Suppressor macrophage treated with lipopolysaccharide for 1 hour (primary cell): ENCODE measurements at regions not wholly inside any gene's neighbourhood (a gene's known extent, or its start where the extent isn't known, plus 50 kb on each side); places are given as distances from the start of the nearest gene placed in this dataset.

Experiments used
- DNase-seq, 3 donors: peaks; one replicate each; pipeline ENCODE4 v3.0.0-alpha.2; 2020 to 2022

DNA sequence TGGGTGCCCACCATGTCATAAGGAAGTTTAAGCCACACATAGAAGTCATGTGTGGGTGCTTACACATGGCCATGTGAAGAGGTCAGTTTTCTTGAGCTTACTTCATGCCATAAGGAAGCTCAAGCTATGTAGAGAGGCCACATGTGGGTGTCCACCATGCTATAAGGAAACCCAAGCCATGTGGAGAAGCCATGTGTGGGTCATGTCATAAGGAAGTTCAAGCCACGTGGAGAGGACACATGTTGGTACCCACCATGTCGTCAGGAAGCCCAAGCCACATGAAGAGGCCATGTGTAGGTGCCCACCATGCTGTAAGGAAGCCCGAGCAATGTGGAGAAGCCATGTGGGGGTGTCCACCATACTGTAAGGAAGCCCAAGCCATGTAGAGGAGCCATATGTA is 1089.2 kb upstream of the AUTS2 start:
- no peak for DNase-seq

DNA sequence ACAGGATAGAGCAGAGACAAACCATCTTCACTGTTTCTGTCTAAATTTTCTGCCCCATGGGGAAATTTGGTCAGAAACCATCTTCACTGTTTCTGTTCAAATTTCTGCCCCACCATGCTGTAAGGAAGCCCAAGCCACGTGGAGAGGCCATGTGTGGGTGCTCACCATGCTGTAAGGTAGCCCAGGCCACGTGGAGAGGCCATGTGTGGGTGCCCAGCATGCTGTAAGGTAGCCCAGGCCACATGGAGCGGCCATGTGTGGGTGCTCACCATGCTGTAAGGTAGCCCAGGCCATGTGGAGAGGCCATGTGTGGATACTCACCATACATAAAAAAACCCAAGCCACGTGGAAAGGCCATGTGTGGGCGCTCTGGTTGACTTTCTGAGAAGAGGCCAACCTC is 1088.7 kb upstream of the AUTS2 start:
- DNase-seq, result no peak

DNA sequence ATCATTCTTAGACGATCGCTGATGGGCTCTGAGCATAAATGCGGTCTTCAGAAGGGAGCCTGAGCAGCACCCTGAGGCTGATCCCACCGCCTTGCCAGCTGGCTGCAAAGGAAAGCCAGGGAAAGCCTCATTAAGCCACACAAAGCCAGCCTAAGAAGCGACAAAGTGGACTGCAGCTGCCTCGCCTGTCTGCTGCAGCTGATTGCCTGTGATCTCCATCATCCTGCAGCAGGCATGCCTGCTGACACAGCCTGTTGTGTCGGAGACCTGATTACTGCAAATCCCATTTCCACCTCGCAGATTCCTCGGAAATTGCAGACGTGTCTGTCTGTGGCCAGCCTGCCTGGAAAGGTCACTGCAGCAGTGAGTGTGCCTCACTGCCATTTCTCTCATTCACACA is 1087.0 kb upstream of the AUTS2 start:
- DNase-seq, result no peak

DNA sequence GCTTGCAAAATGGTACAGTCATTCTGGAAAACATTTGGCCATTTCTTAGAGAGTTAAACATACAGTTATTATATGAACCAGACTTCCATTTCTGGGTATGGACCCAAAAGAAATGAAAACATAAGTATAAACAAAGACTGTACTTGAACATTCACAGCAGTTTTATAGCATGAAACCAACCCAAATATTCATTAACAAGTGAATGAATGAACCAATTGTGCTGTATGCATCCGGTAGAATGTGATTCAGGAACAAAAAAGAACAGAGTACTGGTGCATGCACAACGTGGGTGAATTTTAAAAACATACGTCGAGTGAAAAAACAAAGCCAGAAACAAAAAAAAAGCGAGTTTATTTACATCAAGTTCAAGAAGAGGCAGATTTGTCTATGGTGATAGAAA is 1085.8 kb upstream of the AUTS2 start:
- no peak for DNase-seq

DNA sequence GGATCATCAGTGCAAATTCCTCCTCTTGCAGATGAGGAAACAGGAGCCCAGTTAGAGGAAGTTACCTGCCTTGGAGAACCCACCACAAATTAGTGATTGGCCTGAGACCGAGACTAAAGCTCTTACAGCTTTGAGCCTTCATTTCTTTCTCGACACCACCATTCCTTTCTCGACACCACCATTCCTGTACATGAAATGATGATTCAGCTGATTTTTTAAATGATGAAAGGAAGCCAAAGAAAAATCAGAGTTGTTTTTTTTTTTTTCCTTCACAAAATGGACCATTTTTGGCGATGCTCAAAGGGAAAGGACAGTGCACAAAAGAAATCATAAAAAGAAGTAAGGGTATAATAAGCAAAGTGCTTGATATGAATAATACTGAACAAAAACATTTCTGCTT is 1080.2 kb upstream of the AUTS2 start:
- no peak for DNase-seq

DNA sequence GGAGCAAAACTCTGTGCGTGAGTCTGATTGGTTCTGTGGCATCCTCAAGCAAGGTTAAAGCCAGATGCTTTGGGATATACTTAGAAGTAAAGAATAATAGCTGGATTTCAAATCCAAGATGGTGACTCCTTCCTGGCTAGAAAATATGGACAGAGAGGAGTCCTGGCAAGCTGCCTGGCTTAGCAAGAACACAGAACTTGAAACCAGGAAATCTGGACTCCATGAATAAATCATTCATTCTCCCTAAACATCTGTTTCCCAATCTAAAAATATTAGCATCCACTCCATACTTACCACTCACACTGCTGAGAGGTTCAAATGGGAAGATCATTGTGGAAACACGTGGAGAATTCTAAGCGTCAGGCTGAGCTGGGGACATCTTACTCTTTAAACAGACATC is 1074.1 kb upstream of the AUTS2 start:
- no peak for DNase-seq

DNA sequence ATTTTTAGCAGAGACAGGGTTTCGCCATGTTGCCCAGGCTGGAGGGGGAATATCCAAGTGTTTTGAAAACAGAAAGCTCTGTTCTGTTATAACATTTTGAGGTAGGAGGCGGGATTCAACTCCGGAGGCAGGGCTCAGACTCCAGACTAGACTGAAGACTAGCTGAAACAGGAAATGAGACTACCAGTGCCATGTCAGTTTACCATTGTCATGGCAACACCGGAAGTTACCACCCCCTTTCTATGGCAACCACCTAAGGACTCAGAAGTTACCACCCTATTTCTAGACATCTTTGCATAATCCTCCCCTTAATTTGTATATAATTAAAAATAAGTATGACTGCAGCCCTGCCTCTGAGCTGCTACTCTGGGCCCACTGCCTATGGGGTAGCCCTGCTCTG is 1069.1 kb upstream of the AUTS2 start:
- no peak for DNase-seq

DNA sequence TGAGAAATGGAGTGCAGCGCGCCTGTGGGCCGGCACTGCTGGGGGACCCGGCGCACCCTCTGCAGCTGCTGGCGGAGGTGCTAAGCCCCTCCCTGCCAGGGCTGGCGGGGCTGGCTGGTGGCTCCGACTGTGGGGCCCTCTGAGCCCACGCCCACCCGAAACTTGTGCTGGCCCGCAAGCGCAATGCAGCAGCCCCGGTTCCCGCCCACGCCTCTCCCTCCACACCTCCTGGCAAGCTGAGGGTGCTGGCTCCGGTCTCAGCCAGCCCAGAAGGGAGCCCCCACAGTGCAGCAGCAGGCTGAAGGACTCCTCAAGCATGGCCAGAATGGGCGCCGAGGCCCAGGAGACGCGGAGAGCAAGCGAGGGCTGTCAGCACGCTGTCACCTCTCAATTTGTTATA is 1063.0 kb upstream of the AUTS2 start:
- no peak for DNase-seq

DNA sequence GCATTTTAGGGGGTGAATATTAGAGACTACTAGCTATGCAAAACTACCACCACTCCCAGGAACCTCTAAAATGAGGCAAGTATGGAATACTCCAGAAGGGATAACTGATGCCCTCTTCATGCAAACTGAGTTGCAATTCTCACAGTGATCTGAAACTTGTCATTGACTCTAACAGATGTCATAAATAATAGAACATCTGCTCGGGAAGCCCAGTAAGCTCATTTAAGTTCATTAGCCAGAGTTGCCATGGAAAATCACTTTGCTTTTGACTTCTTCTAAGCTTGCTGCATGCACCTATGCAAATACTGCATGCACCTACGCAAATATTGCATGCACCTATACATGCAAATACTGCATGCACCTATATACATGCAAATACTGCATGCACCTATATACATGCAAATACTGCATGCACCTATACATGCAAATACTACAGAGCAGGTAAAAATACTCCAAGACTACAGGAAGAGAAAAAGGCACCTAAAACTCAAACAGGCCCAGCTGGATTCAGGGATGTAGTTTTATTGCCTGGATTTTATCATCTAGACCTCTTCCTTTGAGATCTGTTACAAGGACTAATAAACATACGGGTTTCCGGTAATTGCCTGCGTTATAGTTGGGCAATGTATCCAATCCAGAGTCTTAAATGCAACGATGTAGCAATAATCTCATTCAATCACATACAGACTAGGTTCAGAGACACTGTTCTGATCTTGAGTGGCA is 1061.1 kb upstream of the AUTS2 start:
- DNase-seq, result no peak

DNA sequence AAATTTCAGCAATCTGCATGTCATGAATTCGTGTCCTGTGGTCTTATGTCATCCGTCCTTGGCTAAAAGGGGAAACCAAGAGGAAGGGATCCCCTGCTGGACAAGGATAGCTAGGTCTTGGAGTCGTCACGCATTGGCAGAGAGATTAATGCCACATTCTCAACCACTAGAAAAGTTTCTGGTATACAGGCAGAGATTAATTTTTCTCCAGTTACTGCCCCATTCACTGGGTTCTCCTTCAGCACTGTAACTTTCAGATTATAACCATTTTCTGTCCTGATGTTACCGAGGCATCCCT is 1060.6 kb upstream of the AUTS2 start:
- no peak for DNase-seq

DNA sequence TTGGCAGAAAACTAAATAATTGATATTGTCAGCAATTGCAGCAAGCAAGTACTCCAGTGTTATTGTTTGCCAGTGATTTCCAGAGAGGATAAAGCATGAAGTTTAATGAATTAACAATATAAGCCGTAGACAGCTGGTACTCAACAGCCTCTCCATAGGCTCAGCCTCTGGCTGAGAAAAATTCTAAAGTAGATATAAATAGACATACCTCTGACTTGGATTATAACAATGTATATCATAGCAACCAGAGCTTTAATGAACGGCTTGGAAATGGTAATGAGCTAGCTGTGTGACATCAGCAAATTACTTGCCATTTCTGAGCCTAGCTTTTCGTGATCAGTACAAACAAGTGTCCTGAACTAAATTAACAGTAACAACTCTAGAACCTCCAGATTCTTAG is 1055.4 kb upstream of the AUTS2 start:
- no peak for DNase-seq

DNA sequence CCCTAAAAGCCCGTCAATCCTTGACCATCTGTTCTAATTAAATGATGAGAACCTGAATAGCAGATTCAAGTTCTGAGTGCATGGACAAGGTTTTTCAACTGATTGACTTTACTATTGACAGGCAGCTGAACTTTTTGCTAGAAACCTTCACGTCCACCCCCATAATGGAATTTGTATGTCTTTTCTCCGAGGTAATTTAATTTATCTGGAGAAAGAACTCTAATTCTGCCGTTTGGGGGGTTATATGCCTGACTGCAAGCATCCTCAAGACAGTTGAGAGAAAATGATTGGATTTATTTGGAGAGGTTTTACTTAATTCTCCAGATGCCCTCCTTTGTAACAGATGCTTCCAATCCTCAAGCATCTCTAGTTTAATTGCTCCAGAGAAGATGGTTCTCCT is 1053.4 kb upstream of the AUTS2 start:
- DNase-seq, result no peak

DNA sequence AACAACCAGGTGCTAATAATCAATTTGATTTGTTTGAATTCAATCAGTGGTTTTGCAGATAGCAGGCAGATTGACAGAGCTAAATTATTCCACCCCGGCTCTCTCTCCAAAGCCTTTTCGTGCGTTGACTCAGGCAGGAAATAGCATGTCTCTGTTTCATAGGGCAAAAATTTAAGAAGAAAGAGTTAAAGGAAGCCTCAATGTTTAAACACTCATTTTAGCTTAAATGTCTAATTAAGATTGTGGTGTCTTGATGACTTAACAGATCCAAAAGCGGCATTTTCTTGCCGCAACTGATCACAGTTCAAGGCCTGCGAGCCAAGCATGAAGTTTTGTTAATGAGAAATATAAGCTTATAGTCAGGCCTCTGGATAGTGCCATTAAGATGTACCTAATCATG is 1051.1 kb upstream of the AUTS2 start:
- no peak for DNase-seq

DNA sequence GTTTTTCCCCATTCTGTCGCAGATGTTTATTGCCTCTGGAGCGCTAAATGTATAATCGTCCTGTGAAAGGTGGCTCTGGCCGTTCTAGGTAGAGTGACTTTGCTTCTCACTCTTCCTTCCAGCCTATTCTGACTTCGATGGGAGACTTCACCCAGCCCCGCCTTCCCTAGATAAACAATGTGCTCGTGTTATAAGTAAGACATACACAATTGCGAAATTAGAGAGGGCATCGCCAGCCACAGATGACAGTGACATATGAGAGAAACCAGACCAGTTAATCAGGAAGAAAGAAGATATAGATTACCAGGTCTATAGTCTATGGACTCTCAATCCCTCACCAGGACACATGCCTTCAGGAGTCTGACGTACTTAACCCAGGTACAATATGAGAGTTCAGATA is 1050.5 kb upstream of the AUTS2 start:
- no peak for DNase-seq

DNA sequence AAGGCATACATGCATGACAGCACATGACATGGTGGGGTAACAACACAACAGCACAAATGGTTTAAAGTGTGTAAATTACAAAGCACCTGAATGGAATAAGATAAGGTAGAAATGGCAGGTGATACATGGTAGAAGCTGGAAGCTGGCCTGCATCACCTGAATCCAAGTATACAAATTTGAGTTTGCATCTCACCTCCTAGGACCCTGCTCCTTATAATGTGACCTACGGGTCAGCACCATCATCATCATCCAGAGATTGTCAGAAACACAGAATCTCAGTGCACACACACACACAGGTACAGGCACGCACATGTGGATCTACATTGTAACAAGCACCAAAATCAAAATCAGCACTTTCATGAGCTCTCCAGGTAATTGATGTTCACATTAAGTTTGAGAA is 1048.2 kb upstream of the AUTS2 start:
- DNase-seq, result no peak

DNA sequence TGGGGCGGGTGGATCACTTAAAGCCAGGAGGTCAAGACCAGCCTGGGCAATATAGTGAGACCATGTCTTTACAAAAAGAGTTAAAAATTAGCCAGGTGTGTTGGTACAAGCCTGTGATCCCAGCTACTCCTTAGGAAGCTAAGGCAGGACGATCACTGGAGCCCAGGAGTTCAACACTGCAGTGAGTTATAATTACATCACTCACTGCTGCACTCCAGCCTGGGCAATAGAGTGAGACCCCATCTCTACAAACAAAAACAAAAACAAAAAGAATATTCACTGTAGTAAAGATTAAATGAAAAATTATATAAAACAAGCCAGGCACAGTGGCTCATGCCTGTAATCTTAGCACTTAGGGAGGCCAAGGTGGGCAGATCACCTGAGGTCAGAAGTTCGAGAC is 1047.6 kb upstream of the AUTS2 start:
- DNase-seq, result no peak

DNA sequence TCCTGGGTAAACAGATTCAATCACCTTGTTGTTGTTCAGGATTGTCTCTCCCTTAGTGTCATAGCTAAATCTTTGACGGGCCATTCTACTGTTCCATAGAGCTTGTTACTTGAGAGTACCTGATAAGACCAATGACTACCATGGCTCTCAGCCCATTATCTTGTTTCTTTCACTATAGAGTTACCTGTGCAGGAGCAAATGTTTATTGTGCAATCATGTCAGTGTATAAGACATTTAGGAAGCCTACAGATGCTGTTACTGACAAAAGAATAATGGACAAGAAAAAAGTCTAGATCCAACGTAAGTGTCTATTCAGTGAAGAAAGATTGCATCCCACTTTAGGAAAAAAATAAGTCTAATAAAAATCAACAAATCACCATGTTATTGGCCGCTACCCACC is 1041.7 kb upstream of the AUTS2 start:
- DNase-seq, result no peak

DNA sequence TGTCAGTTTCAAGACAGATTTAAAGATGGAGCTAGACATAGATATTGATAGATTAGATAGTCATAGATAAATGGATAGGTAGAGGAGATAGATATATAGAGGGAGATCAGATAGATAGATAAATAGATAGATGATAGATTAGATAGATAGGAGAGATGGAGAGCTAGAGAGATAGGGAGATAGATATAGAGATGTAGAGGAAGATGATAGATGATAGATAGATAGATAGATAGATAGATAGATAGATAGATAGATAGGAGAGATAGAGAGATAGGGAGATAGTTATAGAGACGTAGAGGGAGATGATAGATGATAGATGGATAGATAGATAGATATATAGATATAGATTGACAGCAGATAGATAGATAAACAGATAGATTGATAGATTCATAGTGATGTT is 1038.8 kb upstream of the AUTS2 start:
- no peak for DNase-seq

DNA sequence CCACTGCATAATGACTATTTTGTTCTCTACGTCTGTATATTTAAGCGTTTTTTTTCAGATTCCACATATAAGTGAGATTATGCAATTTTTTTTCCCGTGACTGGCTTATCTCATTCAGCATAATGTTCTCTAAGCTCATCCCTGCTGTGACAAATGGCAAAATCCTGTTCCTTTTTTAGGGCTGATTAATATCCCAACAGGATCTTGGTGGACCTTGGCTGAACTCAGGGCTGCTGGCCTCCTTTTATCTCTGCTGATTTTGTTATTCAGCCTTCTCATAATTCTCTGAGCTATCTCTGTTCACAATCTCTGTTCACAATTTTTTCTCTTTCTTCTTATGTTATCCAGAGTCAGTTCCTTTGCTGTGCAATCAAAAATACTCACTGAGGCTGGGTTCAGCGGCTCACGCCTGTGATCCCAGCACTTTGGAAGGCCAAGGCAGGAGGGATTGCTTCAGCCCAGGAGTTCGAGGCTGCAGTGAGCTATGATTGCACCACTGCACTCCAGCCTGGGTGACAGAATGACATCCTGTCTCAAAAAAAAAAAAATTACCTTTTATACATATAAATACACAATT is 1035.9 kb upstream of the AUTS2 start:
- DNase-seq, result no peak

DNA sequence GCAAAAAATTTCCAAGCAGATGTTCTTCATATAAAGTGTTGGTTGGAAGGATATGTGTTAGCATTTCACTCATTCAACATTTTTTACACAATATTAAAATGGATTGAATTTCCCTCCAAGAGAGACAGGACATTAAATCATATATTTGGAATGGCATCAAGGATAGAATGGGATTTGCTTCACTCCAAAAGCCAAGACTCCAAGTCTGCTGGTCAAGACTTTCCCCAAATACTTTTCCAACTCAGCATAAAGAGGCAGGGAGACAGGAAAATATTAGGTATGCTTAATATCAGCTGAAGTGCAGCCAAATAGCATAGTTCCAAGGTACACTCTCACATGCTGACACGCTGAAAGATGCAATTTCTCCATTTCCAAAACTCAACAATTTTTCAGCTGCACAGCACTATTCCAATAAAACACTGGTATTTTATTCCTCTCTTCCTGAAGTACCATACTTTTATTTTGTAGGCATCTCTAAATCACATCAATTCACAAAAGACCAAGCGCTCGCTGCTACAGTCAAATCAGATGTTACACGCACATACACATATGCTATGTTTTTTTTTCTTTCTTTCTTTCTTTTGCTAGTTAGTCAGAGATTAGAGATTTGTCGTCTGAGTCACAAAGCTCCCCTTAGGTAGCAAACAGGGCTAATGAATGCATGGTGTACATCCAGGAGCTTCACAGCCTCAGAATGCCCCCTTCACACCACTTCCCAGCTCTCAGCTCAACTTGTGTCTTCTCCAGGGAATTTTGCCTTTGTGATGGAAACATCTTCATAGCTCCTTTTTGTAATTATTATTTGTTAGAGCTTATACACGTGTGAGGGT is 1033.8 kb upstream of the AUTS2 start:
- DNase-seq, result no peak

DNA sequence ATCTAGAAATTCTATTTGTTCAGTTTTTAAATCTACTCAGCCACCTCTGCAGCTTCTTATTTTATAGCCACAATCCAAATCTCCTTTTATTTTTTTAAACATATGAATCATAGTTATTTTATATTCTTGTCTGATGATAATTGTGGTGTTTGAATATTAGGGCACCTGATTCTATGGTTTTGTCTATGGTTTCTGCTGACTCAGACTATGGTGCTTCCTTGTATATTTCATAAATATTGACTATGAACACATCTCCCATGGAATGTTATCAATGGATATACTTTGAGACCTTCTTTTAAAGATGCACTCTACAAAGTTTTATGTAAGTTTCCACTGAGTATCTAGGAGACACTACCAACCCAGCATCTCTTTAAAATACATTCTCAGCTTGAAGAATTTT is 1027.0 kb upstream of the AUTS2 start:
- DNase-seq, result no peak

DNA sequence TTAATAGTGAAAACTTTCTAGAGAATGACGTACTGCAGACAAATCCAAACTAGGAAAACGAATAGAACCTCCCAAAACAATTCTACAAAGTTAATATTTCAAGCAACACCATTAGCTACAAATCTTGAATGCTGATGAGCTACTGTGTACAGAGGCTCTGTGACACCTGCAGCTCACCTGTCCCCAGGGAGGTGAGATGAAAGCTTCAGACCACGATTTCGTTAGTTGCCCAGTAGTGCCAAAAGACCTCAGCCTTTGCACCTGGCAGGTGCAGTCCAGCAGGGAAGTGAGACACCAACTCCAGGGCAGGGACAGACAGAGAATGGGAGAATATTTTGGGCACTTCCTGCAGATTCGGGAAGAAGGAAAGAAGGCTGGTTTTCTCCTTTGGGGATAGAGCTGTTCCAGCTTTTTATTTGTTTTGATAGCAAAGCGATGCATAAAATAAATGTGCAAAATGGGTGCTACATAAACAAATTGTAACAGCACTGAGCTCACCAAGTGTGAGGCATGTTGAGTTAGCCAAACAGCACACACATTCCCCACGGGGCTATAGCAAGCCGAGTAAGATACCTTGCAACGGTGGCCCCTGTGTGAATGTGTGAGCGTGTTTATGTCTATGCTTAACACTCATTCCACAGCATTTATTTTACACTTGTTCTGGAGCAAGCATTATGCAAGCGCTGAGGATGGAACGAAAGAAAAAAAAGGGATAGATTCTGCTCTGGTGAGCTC is 1024.8 kb upstream of the AUTS2 start:
- DNase-seq, result no peak

DNA sequence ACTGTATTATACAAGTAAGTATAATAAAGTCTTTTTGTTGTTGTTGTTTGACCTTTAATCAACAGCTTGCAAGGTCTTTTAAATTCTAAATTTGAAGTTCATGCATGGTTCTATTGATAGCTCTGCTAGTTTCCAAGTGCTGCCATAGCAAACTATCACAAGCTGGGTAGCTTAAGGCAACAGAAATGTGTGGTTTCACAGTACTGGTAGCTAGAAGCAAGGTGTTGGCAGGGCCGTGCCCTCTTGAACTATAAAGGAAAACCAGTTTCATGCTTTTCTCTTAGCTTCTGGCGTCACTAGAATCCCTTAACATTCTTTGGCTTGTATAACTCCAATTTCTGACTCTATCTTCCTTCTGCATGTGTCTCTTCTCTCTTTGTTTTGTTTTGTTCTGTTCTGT is 1021.9 kb upstream of the AUTS2 start:
- DNase-seq, result no peak

DNA sequence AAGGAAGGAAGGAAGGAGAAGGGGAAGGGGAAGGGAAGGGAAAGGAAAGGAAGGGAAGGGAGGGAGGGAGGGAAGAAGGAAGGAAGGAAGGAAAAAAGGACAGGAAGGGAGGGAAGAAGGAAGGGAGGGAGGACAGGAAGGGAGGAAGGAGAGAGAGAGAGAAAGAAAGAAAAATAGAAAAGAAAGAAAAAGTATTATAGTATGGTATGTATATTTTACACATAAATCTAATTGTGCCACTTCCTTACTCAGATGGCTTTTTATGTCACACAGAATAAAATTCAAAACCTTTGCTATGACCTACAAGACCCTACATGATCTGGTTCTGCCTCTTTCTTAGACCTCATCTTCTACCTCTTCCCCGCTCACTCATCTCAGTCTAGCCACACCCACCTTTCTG is 1016.9 kb upstream of the AUTS2 start:
- DNase-seq, result no peak
